ENCODE measurements at regions not wholly inside any gene's neighbourhood (a gene's known extent, or its start where the extent isn't known, plus 50 kb on each side); places are given as distances from the start of the nearest gene placed in this dataset.

GRCh38 chrX:41031256-41031967, 53.8 kb upstream of the USP9X start:
- TF ChIP-seq NR1H2 (CRISPR knock-in tag; IDR thresholded peaks at IDR 0.05): no peak
- no peak for TF ChIP-seq CTCF (IDR thresholded peaks at IDR 0.05)
- no peak for TF ChIP-seq ZNF317 (CRISPR knock-in tag; IDR thresholded peaks at IDR 0.05; ENCODE audit: borderline replicate concordance, low read depth)
- no peak for TF ChIP-seq ZNF512 (CRISPR knock-in tag; IDR thresholded peaks at IDR 0.05; ENCODE audit: borderline replicate concordance)
- TF ChIP-seq, protein P1, sequence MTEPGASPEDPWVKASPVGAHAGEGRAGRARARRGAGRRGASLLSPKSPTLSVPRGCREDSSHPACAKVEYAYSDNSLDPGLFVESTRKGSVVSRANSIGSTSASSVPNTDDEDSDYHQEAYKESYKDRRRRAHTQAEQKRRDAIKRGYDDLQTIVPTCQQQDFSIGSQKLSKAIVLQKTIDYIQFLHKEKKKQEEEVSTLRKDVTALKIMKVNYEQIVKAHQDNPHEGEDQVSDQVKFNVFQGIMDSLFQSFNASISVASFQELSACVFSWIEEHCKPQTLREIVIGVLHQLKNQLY (CRISPR knock-in tag; IDR thresholded peaks at IDR 0.05): no peak
- TF ChIP-seq SP1 (CRISPR knock-in tag; conservative IDR thresholded peaks at IDR 0.05): no peak
- TF ChIP-seq PREB (CRISPR knock-in tag; IDR thresholded peaks at IDR 0.05; ENCODE audit: borderline replicate concordance): no peak
- TF ChIP-seq CREB1 (CRISPR knock-in tag; IDR thresholded peaks at IDR 0.05): no peak
